ENCODE measurements at regions not wholly inside any gene's neighbourhood (a gene's known extent, or its start where the extent isn't known, plus 50 kb on each side); places are given as distances from the start of the nearest gene placed in this dataset.
"Not testable (repeated sequence)": the region's sequence is repeated elsewhere in the genome, so short reads cannot be mapped to it uniquely, and the experiment has no call there.

- no peak for DNase-seq (ENCODE audit: low read depth)
Observed at GRCh38 chr4:20050768-20051167, 200.9 kb upstream of the SLIT2 start.

DNA sequence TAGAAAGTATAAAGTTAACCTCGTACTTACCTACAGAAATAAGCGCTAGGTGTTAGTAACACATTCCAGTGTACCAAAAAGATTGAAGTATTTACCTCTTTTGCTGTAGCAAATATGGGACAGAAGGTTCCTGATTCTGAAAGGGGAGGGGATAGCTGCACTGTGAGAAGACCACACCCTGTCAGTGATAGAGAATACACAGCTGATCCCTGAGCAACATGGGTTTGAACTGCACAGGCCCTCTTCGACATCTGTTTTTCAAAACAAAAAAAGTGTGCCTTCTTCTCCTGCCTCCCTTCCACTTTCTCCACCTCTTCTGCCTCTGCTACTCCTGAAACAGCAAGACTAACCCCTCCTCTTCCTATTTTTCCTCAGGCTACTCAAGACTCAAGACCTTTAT is 201.8 kb upstream of the SLIT2 start:
- no peak for DNase-seq (ENCODE audit: low read depth)

DNA sequence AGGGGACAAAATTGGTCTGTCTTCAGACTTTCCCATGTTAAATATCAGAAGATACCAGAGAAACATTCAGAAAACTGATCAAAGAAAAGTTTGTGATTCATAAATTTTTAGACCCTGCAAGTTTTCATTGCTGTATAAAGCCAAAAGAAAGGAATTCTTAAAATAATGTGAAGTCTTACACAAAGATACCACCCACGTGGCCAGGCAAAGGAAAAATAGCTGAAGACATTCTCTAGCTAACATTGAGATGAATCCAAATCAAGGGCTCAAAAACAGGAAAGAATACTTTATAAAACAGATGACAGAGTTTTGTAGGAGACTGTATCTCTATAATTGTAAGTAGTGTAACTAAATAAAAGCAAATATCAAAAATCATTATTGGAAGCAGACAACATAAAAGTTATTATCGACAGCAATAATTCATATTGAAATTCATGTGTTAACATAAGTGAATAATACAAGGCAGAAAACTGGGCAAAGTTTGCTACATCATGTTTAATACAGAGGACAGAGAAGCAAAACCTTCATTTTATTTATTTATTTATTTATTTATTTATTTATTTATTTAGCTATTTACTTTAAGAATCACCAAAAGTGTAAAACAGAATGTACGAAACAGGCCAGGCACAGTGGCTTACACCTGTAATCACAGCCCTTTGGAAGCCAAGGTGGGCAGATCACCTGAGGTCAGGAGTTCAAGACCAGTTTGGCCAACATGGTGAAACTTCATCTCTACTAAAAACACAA is 204.6 kb upstream of the SLIT2 start:
- DNase-seq (ENCODE audit: low read depth): no peak

DNA sequence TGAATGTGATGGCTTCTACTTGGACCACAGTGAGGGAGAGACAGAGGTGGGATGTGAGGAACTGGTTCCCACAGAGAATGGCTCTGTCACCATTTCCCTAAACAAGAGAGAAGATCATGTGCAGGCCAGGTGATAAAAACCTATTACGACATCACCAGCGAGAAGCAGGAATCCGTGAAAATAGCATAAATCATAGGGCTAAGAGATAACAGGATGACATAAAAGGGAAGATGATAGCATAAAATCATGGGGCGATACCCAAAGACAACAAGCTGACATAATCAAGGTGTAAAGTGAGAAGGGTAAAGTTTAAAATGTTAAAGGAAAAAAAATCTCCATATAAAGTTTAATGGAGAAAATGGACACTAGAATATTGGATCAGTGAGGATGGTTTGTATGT is 205.5 kb upstream of the SLIT2 start:
- no peak for DNase-seq (ENCODE audit: low read depth)

- no peak for DNase-seq (ENCODE audit: low read depth)
Observed at GRCh38 chr4:20044966-20045365, 206.7 kb upstream of the SLIT2 start.

DNA sequence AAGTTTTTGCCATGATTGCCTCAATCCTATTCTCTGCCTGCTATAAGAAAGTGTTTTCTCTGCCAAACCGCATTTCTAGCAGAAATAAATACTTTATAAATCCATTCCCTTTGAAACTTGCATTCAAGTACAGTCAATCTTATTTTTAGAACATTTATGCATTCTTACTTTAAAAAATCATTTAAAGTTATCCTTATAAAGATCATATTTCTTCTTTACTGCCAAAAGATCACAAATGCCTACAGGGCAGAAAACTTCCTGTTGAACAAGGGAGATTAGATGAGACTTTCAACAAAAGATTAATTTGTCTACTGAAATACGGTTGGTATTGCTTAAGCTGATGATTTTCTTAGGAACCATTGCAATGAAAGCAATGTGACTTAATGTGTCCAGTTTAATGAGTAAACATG is 207.2 kb upstream of the SLIT2 start:
- no peak for DNase-seq (ENCODE audit: low read depth)

DNA sequence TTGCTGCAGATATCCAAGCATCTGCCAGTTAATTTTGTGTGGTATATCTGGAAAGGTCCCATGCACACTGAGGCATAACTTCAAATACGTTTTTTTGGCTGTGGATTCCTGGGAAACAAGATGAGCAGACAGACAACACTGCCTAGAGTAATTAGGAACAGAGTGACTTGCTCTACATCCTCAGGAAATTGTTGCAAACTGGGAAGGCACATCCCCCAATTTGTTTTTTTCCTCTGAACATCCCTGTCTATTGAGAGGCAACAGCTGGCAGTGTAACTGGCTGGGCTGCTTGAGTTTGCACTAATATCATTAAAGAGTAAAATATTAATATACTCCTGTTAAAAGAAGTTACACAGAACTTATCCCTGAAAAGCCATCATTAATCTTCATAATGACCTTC is 207.7 kb upstream of the SLIT2 start:
- no peak for DNase-seq (ENCODE audit: low read depth)

DNA sequence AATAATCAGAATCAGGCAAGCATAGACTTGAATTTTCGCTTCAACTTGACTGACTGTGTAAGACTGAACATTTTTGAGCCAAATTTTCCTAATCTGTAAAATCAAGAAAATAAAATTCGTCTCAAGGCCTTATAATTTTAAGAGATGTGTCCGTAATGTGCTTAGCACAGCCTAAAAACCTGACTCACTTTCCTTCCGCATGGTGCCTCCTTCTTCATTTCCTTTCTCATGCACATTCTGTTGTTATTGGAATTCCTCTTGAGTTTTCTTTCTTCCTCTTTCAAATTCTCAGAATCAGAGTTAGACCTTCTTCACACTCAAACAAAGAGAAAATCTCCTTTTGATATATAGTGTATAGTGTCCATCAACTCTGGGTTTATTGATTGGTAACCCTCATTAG is 208.9 kb upstream of the SLIT2 start:
- no peak for DNase-seq (ENCODE audit: low read depth)

GRCh38 chr4:20041839-20042407 is 209.8 kb upstream of the SLIT2 start:
- DNase-seq (ENCODE audit: low read depth): no peak

GRCh38 chr4:20037745-20038144 is 214.0 kb upstream of the SLIT2 start:
- no peak for DNase-seq (ENCODE audit: low read depth)

DNA sequence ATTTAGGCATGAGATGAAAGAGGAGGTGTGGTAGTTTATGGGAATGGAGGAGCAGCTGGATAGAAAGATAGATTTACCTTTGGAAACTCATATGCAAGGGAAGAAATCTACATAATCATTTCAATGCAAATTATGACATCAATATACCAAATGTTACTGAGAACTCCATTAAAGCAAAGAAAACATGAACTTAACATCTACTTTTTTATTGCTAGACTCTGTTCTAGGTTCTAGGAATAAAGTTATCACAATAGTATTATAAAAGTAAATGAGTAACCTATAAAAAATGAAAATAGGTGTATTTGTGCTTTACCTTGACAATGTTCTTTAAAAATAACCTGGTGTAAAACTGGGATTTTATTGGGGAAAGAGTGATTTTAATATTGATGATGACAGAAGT is 221.6 kb upstream of the SLIT2 start:
- no peak for DNase-seq (ENCODE audit: low read depth)

- DNase-seq (ENCODE audit: low read depth): no peak
Observed at GRCh38 chr4:20028645-20029044, 223.1 kb upstream of the SLIT2 start.

- DNase-seq (ENCODE audit: low read depth): no peak
Observed at GRCh38 chr4:20026456-20026855, 225.2 kb upstream of the SLIT2 start.

GRCh38 chr4:20022471-20022870 is 229.2 kb upstream of the SLIT2 start:
- DNase-seq (ENCODE audit: low read depth): no peak

DNA sequence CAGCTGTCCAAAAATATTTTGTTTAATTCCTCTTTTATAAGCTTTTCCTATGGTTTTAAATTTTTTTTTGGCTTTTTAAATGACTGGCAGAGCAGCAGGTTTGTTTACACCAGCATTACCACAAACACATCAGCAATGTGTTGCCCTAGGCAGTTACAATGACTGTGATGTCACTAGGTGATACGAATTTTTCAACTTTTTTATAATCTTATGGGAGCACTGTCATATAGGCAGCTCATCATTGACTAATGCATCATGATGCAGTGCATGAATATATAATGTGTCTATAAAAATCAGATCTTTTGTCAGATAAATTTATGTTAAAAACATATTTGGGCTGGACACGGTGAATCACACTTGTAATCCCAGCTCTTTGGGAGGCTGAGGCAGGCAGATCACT is 231.6 kb upstream of the SLIT2 start:
- no peak for DNase-seq (ENCODE audit: low read depth)

DNA sequence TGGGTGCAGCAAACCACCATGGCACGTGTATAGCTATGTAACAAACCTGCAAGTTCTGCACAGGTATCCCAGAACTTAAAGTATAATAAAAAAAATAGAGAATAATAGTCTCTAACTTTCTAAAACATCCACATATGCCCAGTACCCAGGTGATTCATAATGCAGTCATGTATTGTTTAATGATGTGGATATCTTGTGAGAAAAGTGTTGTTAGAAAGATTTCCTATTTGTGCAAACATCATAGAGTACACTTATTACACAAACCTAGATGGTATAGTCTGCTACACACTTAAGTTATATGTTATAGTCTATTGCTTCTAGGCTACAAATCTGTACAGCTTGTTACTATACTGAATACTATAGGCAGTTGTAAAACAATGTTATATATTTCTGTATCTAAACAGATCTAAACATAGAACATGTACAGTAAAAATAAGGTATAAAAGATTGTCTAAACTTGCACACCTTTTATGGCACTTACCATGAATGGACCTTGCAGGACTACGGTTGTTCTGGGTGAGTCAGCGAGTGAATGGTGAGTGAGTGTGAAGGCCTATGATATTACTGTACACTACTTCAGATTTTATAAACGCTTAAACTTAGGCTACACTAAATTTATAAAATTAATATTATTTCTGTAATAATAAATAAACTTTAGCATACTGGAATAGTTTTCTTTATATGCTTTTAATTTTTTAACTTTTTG is 232.2 kb upstream of the SLIT2 start:
- DNase-seq (ENCODE audit: low read depth): no peak

DNA sequence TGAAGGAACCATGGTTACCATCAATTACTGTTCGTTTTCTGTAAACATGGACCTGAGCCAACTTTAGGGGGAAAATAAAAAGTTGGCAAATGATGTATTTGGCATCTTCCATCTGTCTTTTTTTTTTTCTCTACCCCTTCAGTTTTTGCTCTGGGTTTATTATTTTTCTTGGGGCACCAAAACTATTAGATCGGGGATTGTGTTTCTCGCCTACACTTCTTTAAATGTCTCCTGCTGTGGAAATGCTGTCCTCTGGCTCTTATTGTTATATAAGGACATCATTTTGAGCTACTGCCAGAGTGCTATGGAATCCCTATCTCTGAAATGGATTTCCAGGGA is 234.0 kb upstream of the SLIT2 start:
- no peak for DNase-seq (ENCODE audit: low read depth)

- peak; percentile 0 for DNase-seq (ENCODE audit: low read depth)
Observed at GRCh38 chr4:20017070-20017776, 234.5 kb upstream of the SLIT2 start.

- DNase-seq (ENCODE audit: low read depth): no peak
Observed at GRCh38 chr4:20015636-20016224, 236.0 kb upstream of the SLIT2 start.

GRCh38 chr4:20003836-20004558 is 247.7 kb upstream of the SLIT2 start:
- not testable (repeated sequence) for DNase-seq (ENCODE audit: low read depth)

- DNase-seq (ENCODE audit: low read depth): no peak
Observed at GRCh38 chr4:19999775-20000414, 251.8 kb upstream of the SLIT2 start.
